ENCODE measurements at regions not wholly inside any gene's neighbourhood (a gene's known extent, or its start where the extent isn't known, plus 50 kb on each side); places are given as distances from the start of the nearest gene placed in this dataset.

DNA sequence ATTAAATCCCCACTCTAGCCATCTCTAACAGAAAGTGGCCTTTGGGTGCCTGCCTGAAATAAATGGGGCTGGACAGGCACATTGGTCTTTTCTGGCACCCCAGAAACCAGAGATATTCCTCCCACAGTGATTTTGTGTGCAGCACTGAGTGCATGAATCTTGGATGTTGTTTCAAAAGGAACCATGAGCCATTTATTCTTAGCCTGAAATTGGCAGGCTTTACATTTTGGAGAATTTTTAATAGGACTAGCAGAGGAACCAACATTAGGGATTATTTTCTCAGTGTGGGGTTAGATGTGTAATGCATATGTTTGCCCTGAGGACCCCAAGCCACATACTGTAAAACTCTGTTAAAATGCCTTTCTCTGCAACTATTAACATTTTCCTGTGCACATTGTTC lies 451.3 kb downstream of the NFIB start:
- Histone ChIP-seq H3K36me3 (ENCODE audit: control insufficient read depth, insufficient read depth, low read length) (no peaks in the 10 kb centered on the region), H3K27me3 (ENCODE audit: control insufficient read depth, insufficient read depth, low read length) (no peaks in the 10 kb centered on the region), H3K9me3 (ENCODE audit: control insufficient read depth, insufficient read depth, low read length) (no peaks in the 10 kb centered on the region), H3K4me3 (ENCODE audit: low read length) (no peak overlapping the region), H3K27ac (ENCODE audit: low read length) (no peak overlapping the region), H3K4me1 (ENCODE audit: control insufficient read depth, insufficient read depth, low read length) (no peaks in the 10 kb centered on the region)
- Mint-ChIP-seq H3K27me3 (ENCODE audit: low read depth in 2 of 2) (no peaks in the 10 kb centered on the region), H3K4me3 (no peak overlapping the region), H3K36me3 (no peaks in the 10 kb centered on the region), H3K9me3 (peaks cover 0 to 4% of the 10 kb centered on the region in 2 donors), H3K27ac (no peak overlapping the region), H3K4me1 (no peaks in the 10 kb centered on the region)
- TF ChIP-seq, protein P1, sequence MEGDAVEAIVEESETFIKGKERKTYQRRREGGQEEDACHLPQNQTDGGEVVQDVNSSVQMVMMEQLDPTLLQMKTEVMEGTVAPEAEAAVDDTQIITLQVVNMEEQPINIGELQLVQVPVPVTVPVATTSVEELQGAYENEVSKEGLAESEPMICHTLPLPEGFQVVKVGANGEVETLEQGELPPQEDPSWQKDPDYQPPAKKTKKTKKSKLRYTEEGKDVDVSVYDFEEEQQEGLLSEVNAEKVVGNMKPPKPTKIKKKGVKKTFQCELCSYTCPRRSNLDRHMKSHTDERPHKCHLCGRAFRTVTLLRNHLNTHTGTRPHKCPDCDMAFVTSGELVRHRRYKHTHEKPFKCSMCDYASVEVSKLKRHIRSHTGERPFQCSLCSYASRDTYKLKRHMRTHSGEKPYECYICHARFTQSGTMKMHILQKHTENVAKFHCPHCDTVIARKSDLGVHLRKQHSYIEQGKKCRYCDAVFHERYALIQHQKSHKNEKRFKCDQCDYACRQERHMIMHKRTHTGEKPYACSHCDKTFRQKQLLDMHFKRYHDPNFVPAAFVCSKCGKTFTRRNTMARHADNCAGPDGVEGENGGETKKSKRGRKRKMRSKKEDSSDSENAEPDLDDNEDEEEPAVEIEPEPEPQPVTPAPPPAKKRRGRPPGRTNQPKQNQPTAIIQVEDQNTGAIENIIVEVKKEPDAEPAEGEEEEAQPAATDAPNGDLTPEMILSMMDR (IDR thresholded peaks at IDR 0.05): no peak
- DNase-seq: no peak
- no peak for ATAC-seq
- intact Hi-C loops (cut with micrococcal nuclease): no loop called here

DNA sequence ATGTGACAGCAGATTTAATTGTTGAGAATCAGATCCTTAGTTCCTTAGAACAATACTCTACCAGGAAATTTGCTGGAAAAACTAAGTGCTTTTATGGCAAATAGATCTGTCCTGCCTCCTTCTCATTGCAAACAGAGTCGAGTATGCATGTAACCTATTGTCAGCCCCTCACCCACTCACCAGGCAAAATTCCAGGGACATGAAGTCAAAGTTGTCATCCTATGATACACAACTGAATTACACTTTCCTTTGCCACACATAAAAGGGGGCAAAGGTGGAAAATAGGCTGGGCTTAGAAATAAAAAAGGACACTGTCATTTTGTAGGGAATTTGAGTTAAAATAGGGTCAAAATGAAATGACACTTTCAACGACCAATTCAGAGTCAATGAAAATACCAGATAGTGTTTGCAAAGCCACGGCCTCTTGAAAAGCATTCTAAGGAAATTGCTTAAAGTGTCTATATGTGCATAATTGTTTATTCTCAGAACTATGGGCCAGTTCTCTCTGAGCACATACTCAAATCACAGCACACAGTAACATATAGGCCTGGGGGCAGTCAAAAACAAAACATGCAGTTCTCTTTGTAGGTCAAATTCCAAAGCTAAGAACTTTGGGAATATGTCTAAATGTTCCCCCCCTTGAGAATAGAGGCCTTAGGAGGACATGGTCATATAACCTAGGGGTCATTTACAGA lies 452.8 kb downstream of the NFIB start:
- DNase-seq (no peak), ATAC-seq (no peak)
- H3K27ac ChIP-seq (ENCODE audit: low read length): no peak overlapping the region
- no peak overlapping the region for H3K4me3 Mint-ChIP-seq
- WGBS (ENCODE audit: insufficient coverage): 70% methylated on average over 3 of the region's 3 CpGs
- H3K27me3 ChIP-seq (ENCODE audit: control insufficient read depth, insufficient read depth, low read length): no peaks in the 10 kb centered on the region
- no peaks in the 10 kb centered on the region for H3K36me3 ChIP-seq (ENCODE audit: control insufficient read depth, insufficient read depth, low read length)
- no peaks in the 10 kb centered on the region for H3K9me3 ChIP-seq (ENCODE audit: control insufficient read depth, insufficient read depth, low read length)
- intact Hi-C loops (cut with micrococcal nuclease): no loop called here
- H3K36me3 Mint-ChIP-seq: no peaks in the 10 kb centered on the region
- H3K4me1 ChIP-seq (ENCODE audit: control insufficient read depth, insufficient read depth, low read length): no peaks in the 10 kb centered on the region
- no peaks in the 10 kb centered on the region for H3K4me1 Mint-ChIP-seq
- no peaks in the 10 kb centered on the region for H3K27me3 Mint-ChIP-seq (ENCODE audit: low read depth in 2 of 2)
- TF ChIP-seq, protein P1 (IDR thresholded peaks at IDR 0.05): no peak
- H3K4me3 ChIP-seq (ENCODE audit: low read length): no peak overlapping the region
- H3K9me3 Mint-ChIP-seq: peaks cover 6 to 7% of the 10 kb centered on the region in 2 donors
- no peak overlapping the region for H3K27ac Mint-ChIP-seq

DNA sequence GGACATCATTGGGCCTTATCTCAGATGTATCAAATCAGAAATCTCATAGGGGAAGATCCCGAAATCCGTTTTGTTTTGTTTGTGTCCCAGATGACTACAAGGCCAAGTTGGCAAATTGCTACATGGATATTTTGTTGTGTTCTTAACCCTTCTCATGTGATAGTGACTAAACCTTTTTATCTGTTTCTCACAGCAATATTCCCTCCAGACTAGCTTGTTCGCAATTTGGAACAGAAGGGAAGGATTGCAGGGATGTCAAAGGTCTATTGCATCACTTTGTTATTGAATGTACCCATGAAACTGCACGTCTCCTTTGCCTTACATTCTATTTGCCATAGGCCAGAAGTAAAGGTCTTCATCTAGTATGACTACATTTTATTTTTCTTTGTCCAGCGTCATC lies 453.9 kb downstream of the NFIB start:
- H3K4me1 ChIP-seq (ENCODE audit: control insufficient read depth, insufficient read depth, low read length): no peaks in the 10 kb centered on the region
- DNase-seq (no peak), ATAC-seq (no peak)
- H3K36me3 ChIP-seq (ENCODE audit: control insufficient read depth, insufficient read depth, low read length): no peaks in the 10 kb centered on the region
- no peaks in the 10 kb centered on the region for H3K9me3 ChIP-seq (ENCODE audit: control insufficient read depth, insufficient read depth, low read length)
- 87% methylated on average over 5 of the region's 5 CpGs for WGBS (ENCODE audit: insufficient coverage)
- no peaks in the 10 kb centered on the region for H3K36me3 Mint-ChIP-seq
- no peak overlapping the region for H3K27ac Mint-ChIP-seq
- H3K4me3 Mint-ChIP-seq: no peak overlapping the region
- no peaks in the 10 kb centered on the region for H3K27me3 Mint-ChIP-seq (ENCODE audit: low read depth in 2 of 2)
- TF ChIP-seq, protein P1 (IDR thresholded peaks at IDR 0.05): no peak
- H3K4me1 Mint-ChIP-seq: no peaks in the 10 kb centered on the region
- H3K4me3 ChIP-seq (ENCODE audit: low read length): no peak overlapping the region
- H3K27ac ChIP-seq (ENCODE audit: low read length): no peak overlapping the region
- no peaks in the 10 kb centered on the region for H3K27me3 ChIP-seq (ENCODE audit: control insufficient read depth, insufficient read depth, low read length)
- intact Hi-C loops (cut with micrococcal nuclease): no loop called here
- peaks cover 6 to 8% of the 10 kb centered on the region in 2 donors for H3K9me3 Mint-ChIP-seq

DNA sequence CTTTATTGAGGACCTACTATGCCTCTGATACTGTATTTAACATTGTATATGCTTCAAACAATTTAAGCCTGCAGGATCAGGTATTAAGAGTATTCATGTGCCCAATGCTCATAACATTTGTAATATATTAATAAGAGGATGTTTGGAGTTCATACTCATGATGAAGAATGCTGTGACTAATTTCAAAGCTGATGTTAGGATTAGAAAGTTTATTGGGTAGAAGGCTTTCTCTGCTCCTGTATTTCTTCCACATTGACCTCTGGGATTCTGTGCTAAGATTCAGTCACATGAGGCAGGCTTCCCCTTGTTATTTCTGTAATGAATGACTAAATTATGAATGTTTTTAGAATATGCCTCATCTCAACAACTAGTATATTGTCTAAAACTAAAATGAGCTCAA lies 456.4 kb downstream of the NFIB start:
- H3K4me1 Mint-ChIP-seq: no peaks in the 10 kb centered on the region

More for the DNA sequence above, 456.4 kb downstream of the NFIB start:
- Mint-ChIP-seq H3K27ac (no peak overlapping the region), H3K27me3 (ENCODE audit: low read depth in 2 of 2) (no peaks in the 10 kb centered on the region), H3K36me3 (no peaks in the 10 kb centered on the region), H3K9me3 (peaks cover 6 to 10% of the 10 kb centered on the region in 2 donors), H3K4me3 (no peak overlapping the region)
- Histone ChIP-seq H3K27me3 (ENCODE audit: control insufficient read depth, insufficient read depth, low read length) (no peaks in the 10 kb centered on the region), H3K4me1 (ENCODE audit: control insufficient read depth, insufficient read depth, low read length) (no peaks in the 10 kb centered on the region), H3K27ac (ENCODE audit: low read length) (no peak overlapping the region), H3K36me3 (ENCODE audit: control insufficient read depth, insufficient read depth, low read length) (no peaks in the 10 kb centered on the region), H3K9me3 (ENCODE audit: control insufficient read depth, insufficient read depth, low read length) (no peaks in the 10 kb centered on the region), H3K4me3 (ENCODE audit: low read length) (no peak overlapping the region)
- intact Hi-C loops (cut with micrococcal nuclease): no loop called here
- no peak for ATAC-seq
- DNase-seq: no peak
- TF ChIP-seq, protein P1 (IDR thresholded peaks at IDR 0.05): no peak

All from natural killer cell (primary cell).